SK-N-SH (cell line): ENCODE measurements at regions not wholly inside any gene's neighbourhood (a gene's known extent, or its start where the extent isn't known, plus 50 kb on each side); places are given as distances from the start of the nearest gene placed in this dataset.

Source experiments
- CTCF ChIA-PET: fragments of 300-600, 350-600 bp; formaldehyde crosslinking; extraction: SDS; loops from one replicate; lab custom pipeline; 2021; lab: Yijun Ruan, JAX
- POLR2A ChIA-PET: fragments of 350-600 bp; sonication (Branson Sonifier 250); formaldehyde crosslinking; extraction: SDS; loops from one replicate; lab custom pipeline; 2020; ENCODE audit warnings: antibody characterized with exemption, inconsistent platforms; lab: Yijun Ruan, JAX
- DNase-seq: peaks from one replicate; pipeline ENCODE4 v3.0.0; 2012
- H2AFZ ChIP-seq: fragments of 200-600 bp; sonication (generic); 2 replicates; pipeline ENCODE4 v1.8.1; 2016; ENCODE audit warnings: antibody characterized with exemption, mild to moderate bottlenecking, low read depth
- H3F3A ChIP-seq: fragments of 200-600 bp; sonication (generic); replicated peaks from 2 replicates; pipeline ENCODE3; 2016; ENCODE audit warnings: antibody characterized with exemption, mild to moderate bottlenecking; ENCODE audit not compliant: insufficient read depth
- H3K27ac ChIP-seq, 2 experiments: fragments of 200-500 bp in 1 of 2; fragments of 200-600 bp in 1 of 2; sonication (Bioruptor generic) in 1 of 2; sonication (generic), shearing (Covaris generic) in 1 of 2; 2 replicates each; pipeline versions ENCODE4 v1.5.1 to v1.6.1; 2014 to 2016; ENCODE audit warnings: low read depth in 2 of 2, inconsistent platforms in 1 of 2, low read length in 1 of 2, mild to moderate bottlenecking in 1 of 2, mixed read lengths in 1 of 2
- H3K27me3 ChIP-seq: fragments of 200-600 bp; sonication (generic), shearing (Covaris generic); 2 replicates; pipeline ENCODE4 v1.6.1; 2016; ENCODE audit warnings: mixed run types; ENCODE audit not compliant: insufficient read depth
- H3K36me3 ChIP-seq, 2 experiments: fragments of 200-500 bp in 1 of 2; fragments of 200-600 bp in 1 of 2; sonication (Bioruptor generic) in 1 of 2; sonication (generic) in 1 of 2; replicated peaks in 1 of 2; 2 replicates each; pipeline versions ENCODE3 to v1.5.1; 2014 to 2016; ENCODE audit warnings: low read length in 1 of 2, mild to moderate bottlenecking in 1 of 2; ENCODE audit not compliant: insufficient read depth in 2 of 2, control insufficient read depth in 1 of 2
- H3K4me1 ChIP-seq, 2 experiments: fragments of 200-500 bp in 1 of 2; fragments of 200-600 bp in 1 of 2; sonication (Bioruptor generic) in 1 of 2; sonication (generic), shearing (Covaris generic) in 1 of 2; 2 replicates each; pipeline versions ENCODE4 v1.5.1 to v1.6.1; 2014 to 2016; ENCODE audit warnings: low read depth in 1 of 2, low read length in 1 of 2, mixed run types in 1 of 2; ENCODE audit not compliant: insufficient read depth in 2 of 2, control insufficient read depth in 1 of 2
- H3K4me2 ChIP-seq: fragments of 200-600 bp; sonication (generic), shearing (Covaris generic); 2 replicates; pipeline ENCODE4 v1.6.1; 2017; ENCODE audit warnings: mixed run types
- H3K4me3 ChIP-seq, 2 experiments: fragments of 200-500 bp in 1 of 2; fragments of 200-600 bp in 1 of 2; sonication (Bioruptor generic) in 1 of 2; sonication (generic), shearing (Covaris generic) in 1 of 2; 2 replicates each; pipeline versions ENCODE4 v1.5.1 to v1.8.1; 2014 to 2016; ENCODE audit warnings: low read depth in 2 of 2, inconsistent platforms in 1 of 2, low read length in 1 of 2, mild to moderate bottlenecking in 1 of 2, mixed read lengths in 1 of 2, moderate library complexity in 1 of 2
- H3K79me2 ChIP-seq: fragments of 200-600 bp; sonication (generic); 2 replicates; pipeline ENCODE4 v1.8.1; 2017; ENCODE audit warnings: mild to moderate bottlenecking; ENCODE audit not compliant: insufficient read depth
- H3K9ac ChIP-seq: fragments of 200-600 bp; sonication (generic); 2 replicates; pipeline ENCODE4 v1.6.1; 2017; ENCODE audit warnings: mixed run types
- H3K9me2 ChIP-seq: fragments of 200-600 bp; sonication (generic); 2 replicates; pipeline ENCODE4 v1.6.1; 2017; ENCODE audit warnings: mixed run types
- H3K9me3 ChIP-seq: fragments of 200-600 bp; sonication (generic); 2 replicates; pipeline ENCODE4 v1.6.1; 2017; ENCODE audit warnings: mixed run types, mild to moderate bottlenecking, moderate library complexity
- H4K20me1 ChIP-seq: fragments of 200-600 bp; sonication (generic); 2 replicates; pipeline ENCODE4 v1.6.1; 2017; ENCODE audit warnings: mild to moderate bottlenecking, mixed run types; ENCODE audit not compliant: insufficient read depth
- CHD2 ChIP-seq: fragments of 150-350 bp; IDR thresholded peaks from 2 replicates; pipeline ENCODE4 v1.6.1; 2018; ENCODE audit warnings: low read length; ENCODE audit not compliant: partially characterized antibody
- EZH2phosphoT487 ChIP-seq: fragments of 200-600 bp; sonication (generic); IDR thresholded peaks from 2 replicates; pipeline ENCODE4 v1.6.1; 2017; ENCODE audit warnings: low read depth, mixed run types, mild to moderate bottlenecking, antibody characterized with exemption, moderate library complexity, borderline replicate concordance
- FOXM1 ChIP-seq: IDR thresholded peaks from 2 replicates; pipeline ENCODE4 v1.4.0; 2012; ENCODE audit warnings: low read depth, mild to moderate bottlenecking
- GABPA ChIP-seq: IDR thresholded peaks from 2 replicates; pipeline ENCODE4 v1.4.0; 2012; ENCODE audit warnings: low read depth, mild to moderate bottlenecking
- GATA2 ChIP-seq: sonication (generic); formaldehyde crosslinking; IDR thresholded peaks from 2 replicates; pipeline ENCODE4 v1.5.0; 2020; ENCODE audit warnings: mild to moderate bottlenecking, missing genetic modification reagents
- MEF2A ChIP-seq: IDR thresholded peaks from 2 replicates; pipeline ENCODE4 v1.4.0; 2012; ENCODE audit warnings: low read depth, borderline replicate concordance
- MXI1 ChIP-seq: IDR thresholded peaks from 2 replicates; pipeline ENCODE4 v1.6.1; 2012; ENCODE audit warnings: mild to moderate bottlenecking, low read depth, low read length, improper control_type of control experiment
- POLR2AphosphoS5 ChIP-seq: IDR thresholded peaks from 2 replicates; pipeline ENCODE4 v1.6.1; 2012; ENCODE audit warnings: low read depth, low read length
- RAD21 ChIP-seq: IDR thresholded peaks from 2 replicates; pipeline ENCODE4 v1.6.1; 2012; ENCODE audit warnings: mild to moderate bottlenecking, low read length
- RCOR1 ChIP-seq: fragments of 150-350 bp; IDR thresholded peaks from 2 replicates; pipeline ENCODE4 v1.6.1; 2017; ENCODE audit warnings: antibody characterized with exemption, low read length
- RFX5 ChIP-seq: IDR thresholded peaks from 2 replicates; pipeline ENCODE4 v1.6.1; 2012; ENCODE audit warnings: mild to moderate bottlenecking, improper control_type of control experiment, low read length
- RXRA ChIP-seq: IDR thresholded peaks from 2 replicates; pipeline ENCODE4 v1.4.0; 2012; ENCODE audit warnings: low read depth, mild to moderate bottlenecking, borderline replicate concordance
- SMC3 ChIP-seq: IDR thresholded peaks from 2 replicates; pipeline ENCODE4 v1.6.1; 2012; ENCODE audit warnings: low read depth, low read length, improper control_type of control experiment
- TAF1 ChIP-seq: IDR thresholded peaks from 2 replicates; pipeline ENCODE4 v1.6.1; 2012; ENCODE audit warnings: low read depth, mild to moderate bottlenecking, low read length, moderate library complexity, borderline replicate concordance
- WGBS: methylation state at CpG from one replicate; pipeline ENCODE4 v1.1.6; 2017; ENCODE audit warnings: low lambda C conversion rate; 5-methylcytosine and 5-hydroxymethylcytosine counted together
- TF ChIP-seq, protein P1 (sequence below): fragments of 200-600 bp; sonication (generic); IDR thresholded peaks from 2 replicates; pipeline ENCODE4 v1.6.1; 2017; ENCODE audit warnings: antibody characterized with exemption, mild to moderate bottlenecking, moderate library complexity
- TF ChIP-seq, protein P2 (sequence below): IDR thresholded peaks from 2 replicates; pipeline ENCODE4 v1.4.0; 2012; ENCODE audit warnings: low read depth, borderline replicate concordance
- TF ChIP-seq, protein P3 (sequence below): fragments of 150-350 bp; IDR thresholded peaks from 2 replicates; pipeline ENCODE4 v1.6.1; 2016; ENCODE audit warnings: mild to moderate bottlenecking, low read depth, low read length
- TF ChIP-seq, protein P4 (sequence below): IDR thresholded peaks from 2 replicates; pipeline ENCODE4; 2012

DNA sequence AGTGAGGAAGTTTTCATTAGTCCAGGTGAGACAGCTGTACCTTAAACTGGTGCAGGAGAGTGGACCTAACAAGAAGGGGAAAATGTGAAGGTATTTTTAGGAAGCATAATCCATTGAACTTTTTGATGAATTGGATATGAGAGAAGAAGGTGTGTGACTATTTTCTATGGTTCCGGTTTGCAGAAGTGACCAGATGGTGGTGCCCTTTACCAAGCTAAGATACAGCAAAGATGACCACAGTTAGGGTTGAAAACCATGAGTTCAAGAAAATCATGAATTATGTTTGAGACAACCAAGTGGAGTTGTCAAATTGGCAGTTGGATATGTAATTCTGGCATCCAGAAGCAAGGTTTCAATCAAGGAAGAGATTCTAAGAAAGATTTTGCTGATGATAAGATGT is 61.9 kb upstream of the NRSN1 start:
- Histone ChIP-seq H3F3A (no peaks in the 10 kb centered on the region), H3K4me3 (peak overlapping the region in 1 of 2 experiments; percentile 34; a peak in 1 of 4 replicates), H3K9ac (no peak overlapping the region), H3K36me3 (no peaks in the 10 kb centered on the region), H3K27me3 (no peaks in the 10 kb centered on the region), H3K4me1 (no peaks in the 10 kb centered on the region), H3K9me3 (no peaks in the 10 kb centered on the region), H3K27ac (no peak overlapping the region), H2AFZ (no peak overlapping the region), H4K20me1 (no peaks in the 10 kb centered on the region), H3K9me2 (no peaks in the 10 kb centered on the region), H3K79me2 (no peaks in the 10 kb centered on the region), H3K4me2 (no peak overlapping the region)
- WGBS, result 58% methylated on average over 1 of the region's 1 CpG
- ChIA-PET CTCF (interaction anchor here (0.7 to 3.0 kb wide), 11 partner anchors 8 to 218 kb away, joined by 3 to 25 read pairs (median 3); no protein-coding TSS in a partner anchor), POLR2A (no interaction called here)
- DNase-seq, result peak; percentile 21
- TF ChIP-seq, protein P1, sequence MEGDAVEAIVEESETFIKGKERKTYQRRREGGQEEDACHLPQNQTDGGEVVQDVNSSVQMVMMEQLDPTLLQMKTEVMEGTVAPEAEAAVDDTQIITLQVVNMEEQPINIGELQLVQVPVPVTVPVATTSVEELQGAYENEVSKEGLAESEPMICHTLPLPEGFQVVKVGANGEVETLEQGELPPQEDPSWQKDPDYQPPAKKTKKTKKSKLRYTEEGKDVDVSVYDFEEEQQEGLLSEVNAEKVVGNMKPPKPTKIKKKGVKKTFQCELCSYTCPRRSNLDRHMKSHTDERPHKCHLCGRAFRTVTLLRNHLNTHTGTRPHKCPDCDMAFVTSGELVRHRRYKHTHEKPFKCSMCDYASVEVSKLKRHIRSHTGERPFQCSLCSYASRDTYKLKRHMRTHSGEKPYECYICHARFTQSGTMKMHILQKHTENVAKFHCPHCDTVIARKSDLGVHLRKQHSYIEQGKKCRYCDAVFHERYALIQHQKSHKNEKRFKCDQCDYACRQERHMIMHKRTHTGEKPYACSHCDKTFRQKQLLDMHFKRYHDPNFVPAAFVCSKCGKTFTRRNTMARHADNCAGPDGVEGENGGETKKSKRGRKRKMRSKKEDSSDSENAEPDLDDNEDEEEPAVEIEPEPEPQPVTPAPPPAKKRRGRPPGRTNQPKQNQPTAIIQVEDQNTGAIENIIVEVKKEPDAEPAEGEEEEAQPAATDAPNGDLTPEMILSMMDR, result no peak
- TF ChIP-seq SMC3, result peak; percentile 72; the same call in 1 of the 2 replicates
- peak; percentile 90 for TF ChIP-seq RAD21
- TF ChIP-seq CHD2, result no peak
- TF ChIP-seq MEF2A, result no peak

DNA sequence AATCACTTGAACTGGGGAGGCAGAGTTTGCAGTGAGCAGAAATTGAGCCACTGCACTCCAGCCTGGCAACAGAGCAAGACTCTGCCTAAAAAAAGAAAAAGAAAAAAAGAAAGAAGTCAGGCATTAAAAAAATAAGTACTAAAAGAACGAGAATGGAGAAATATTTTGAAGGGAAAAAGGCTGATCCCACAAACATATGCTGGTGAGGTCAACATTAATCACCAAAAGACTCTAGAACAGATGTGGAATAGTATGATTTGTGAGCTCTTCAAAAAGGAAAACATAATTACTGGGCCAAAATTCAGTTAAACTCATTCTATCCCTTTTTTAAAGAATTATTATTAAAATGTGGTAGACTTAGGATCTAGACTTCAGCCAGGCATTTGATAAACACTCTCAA is 61.2 kb upstream of the NRSN1 start:
- H3K9me2 ChIP-seq, result no peaks in the 10 kb centered on the region
- DNase-seq, result no peak
- no peaks in the 10 kb centered on the region for H3F3A ChIP-seq
- H3K4me2 ChIP-seq, result no peak overlapping the region
- CTCF ChIA-PET, result interaction anchor here (0.7 to 3.0 kb wide), 8 partner anchors 17 to 324 kb away, joined by 3 to 25 read pairs (median 4); no protein-coding TSS in a partner anchor
- H3K27me3 ChIP-seq, result no peaks in the 10 kb centered on the region
- POLR2A ChIA-PET, result no interaction called here
- no peaks in the 10 kb centered on the region for H3K4me1 ChIP-seq
- 13% methylated on average over 1 of the region's 1 CpG for WGBS
- no peak overlapping the region for H3K27ac ChIP-seq
- H3K4me3 ChIP-seq, result no peak overlapping the region
- no peaks in the 10 kb centered on the region for H3K79me2 ChIP-seq
- TF ChIP-seq RFX5 (no peak), MEF2A (no peak), RXRA (no peak), SMC3 (no peak), RCOR1 (no peak), TAF1 (no peak), GATA2 (CRISPR knock-in tag) (no peak), FOXM1 (no peak), GABPA (no peak), CHD2 (no peak), EZH2phosphoT487 (no peak), MXI1 (no peak), POLR2AphosphoS5 (no peak)
- TF ChIP-seq, protein P1, result no peak
- TF ChIP-seq, protein P2, sequence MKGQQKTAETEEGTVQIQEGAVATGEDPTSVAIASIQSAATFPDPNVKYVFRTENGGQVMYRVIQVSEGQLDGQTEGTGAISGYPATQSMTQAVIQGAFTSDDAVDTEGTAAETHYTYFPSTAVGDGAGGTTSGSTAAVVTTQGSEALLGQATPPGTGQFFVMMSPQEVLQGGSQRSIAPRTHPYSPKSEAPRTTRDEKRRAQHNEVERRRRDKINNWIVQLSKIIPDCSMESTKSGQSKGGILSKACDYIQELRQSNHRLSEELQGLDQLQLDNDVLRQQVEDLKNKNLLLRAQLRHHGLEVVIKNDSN, result no peak
- TF ChIP-seq, protein P3, sequence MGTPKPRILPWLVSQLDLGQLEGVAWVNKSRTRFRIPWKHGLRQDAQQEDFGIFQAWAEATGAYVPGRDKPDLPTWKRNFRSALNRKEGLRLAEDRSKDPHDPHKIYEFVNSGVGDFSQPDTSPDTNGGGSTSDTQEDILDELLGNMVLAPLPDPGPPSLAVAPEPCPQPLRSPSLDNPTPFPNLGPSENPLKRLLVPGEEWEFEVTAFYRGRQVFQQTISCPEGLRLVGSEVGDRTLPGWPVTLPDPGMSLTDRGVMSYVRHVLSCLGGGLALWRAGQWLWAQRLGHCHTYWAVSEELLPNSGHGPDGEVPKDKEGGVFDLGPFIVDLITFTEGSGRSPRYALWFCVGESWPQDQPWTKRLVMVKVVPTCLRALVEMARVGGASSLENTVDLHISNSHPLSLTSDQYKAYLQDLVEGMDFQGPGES, result no peak
- TF ChIP-seq, protein P4, sequence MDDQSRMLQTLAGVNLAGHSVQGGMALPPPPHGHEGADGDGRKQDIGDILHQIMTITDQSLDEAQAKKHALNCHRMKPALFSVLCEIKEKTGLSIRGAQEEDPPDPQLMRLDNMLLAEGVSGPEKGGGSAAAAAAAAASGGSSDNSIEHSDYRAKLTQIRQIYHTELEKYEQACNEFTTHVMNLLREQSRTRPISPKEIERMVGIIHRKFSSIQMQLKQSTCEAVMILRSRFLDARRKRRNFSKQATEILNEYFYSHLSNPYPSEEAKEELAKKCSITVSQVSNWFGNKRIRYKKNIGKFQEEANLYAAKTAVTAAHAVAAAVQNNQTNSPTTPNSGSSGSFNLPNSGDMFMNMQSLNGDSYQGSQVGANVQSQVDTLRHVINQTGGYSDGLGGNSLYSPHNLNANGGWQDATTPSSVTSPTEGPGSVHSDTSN, result no peak
- H3K36me3 ChIP-seq, result no peaks in the 10 kb centered on the region
- H4K20me1 ChIP-seq, result no peaks in the 10 kb centered on the region
- no peak overlapping the region for H2AFZ ChIP-seq
- H3K9me3 ChIP-seq, result no peaks in the 10 kb centered on the region
- no peak overlapping the region for H3K9ac ChIP-seq
